ENCODE measurements at regions not wholly inside any gene's neighbourhood (a gene's known extent, or its start where the extent isn't known, plus 50 kb on each side); places are given as distances from the start of the nearest gene placed in this dataset.
A peak's percentile ranks its signal among the peaks of the same experiment; 100 is the strongest.

GRCh38 chr22:23520863-23521440 lies 59.1 kb downstream of the IGLL1 start (continued):
- TF ChIP-seq JUND (IDR thresholded peaks at IDR 0.05; ENCODE audit: borderline replicate concordance, low read depth, low read length) (no peak), JUND (tag; IDR thresholded peaks at IDR 0.05; ENCODE audit: borderline replicate concordance, low read depth, low read length) (no peak), FOXA3 (CRISPR knock-in tag; conservative IDR thresholded peaks at IDR 0.05 in 1 of 2, IDR thresholded peaks at IDR 0.05 in 1 of 2) (no peak), ZNF384 (IDR thresholded peaks at IDR 0.05; ENCODE audit: low read depth, low read length) (no peak), ZHX1 (conservative IDR thresholded peaks at IDR 0.05; ENCODE audit: low read length) (no peak), MECOM (CRISPR knock-in tag; IDR thresholded peaks at IDR 0.05) (no peak), CHD7 (IDR thresholded peaks at IDR 0.05; ENCODE audit: low read depth, low read length) (no peak), U2AF1 (optimal IDR thresholded peaks at IDR 0.05; ENCODE audit: low read depth, low read length) (no peak), RBFOX2 (IDR thresholded peaks at IDR 0.05; ENCODE audit: low read depth, low read length) (no peak), MITF (IDR thresholded peaks at IDR 0.05) (no peak), EGR1 (conservative IDR thresholded peaks at IDR 0.05) (peak; percentile 79)

All from K562 (cell line).